Stomach (tissue), 8 donors: ENCODE measurements at regions not wholly inside any gene's neighbourhood (a gene's known extent, or its start where the extent isn't known, plus 50 kb on each side); places are given as distances from the start of the nearest gene placed in this dataset.

Source experiments
- DNase-seq, 2 donors: peaks; one replicate each; pipeline versions ENCODE4 v3.0.0 to v3.0.0-alpha.2; 2013 to 2019
- H3K27ac ChIP-seq, 5 donors: fragments of 200-600 bp in 4 of 5; sonication (generic) in 4 of 5; one replicate each; pipeline ENCODE4 v1.5.1; 2013 to 2019; ENCODE audit warnings: mild to moderate bottlenecking in 1 of 5, moderate library complexity in 1 of 5
- H3K27me3 ChIP-seq, 3 donors: fragments of 200-600 bp; sonication (generic); one replicate each; pipeline ENCODE4 v1.5.1; 2017 to 2019; ENCODE audit warnings: mixed run types in 1 of 3
- H3K36me3 ChIP-seq, 4 donors: fragments of 200-600 bp; sonication (generic); 1 replicate in 3 of 4; 2 replicates in 1 of 4; pipeline ENCODE4 v1.5.1; 2016 to 2019
- H3K4me1 ChIP-seq, 4 donors: fragments of 200-600 bp; sonication (generic); one replicate each; pipeline ENCODE4 v1.5.1; 2016 to 2019
- H3K4me3 ChIP-seq, 4 donors: fragments of 200-600 bp; sonication (generic) in 3 of 4; one replicate each; pipeline ENCODE4 v1.5.1; 2016 to 2019; ENCODE audit warnings: mild to moderate bottlenecking in 1 of 4
- H3K9me3 ChIP-seq, 4 donors: fragments of 200-600 bp; sonication (generic); one replicate each; pipeline ENCODE4 v1.5.1; 2016 to 2019
- EP300 ChIP-seq: sonication (generic); formaldehyde crosslinking; IDR thresholded peaks from one replicate; pipeline ENCODE4 v1.6.1; 2017; ENCODE audit warnings: antibody characterized with exemption
- POLR2A ChIP-seq, 4 donors: fragments of 450-650 bp; IDR thresholded peaks; one replicate each; pipeline ENCODE4 v1.6.1; 2016; ENCODE audit warnings: antibody characterized with exemption in 4 of 4, control low read depth in 2 of 4, mild to moderate bottlenecking in 1 of 4, moderate library complexity in 1 of 4
- POLR2AphosphoS5 ChIP-seq, 3 donors: sonication (generic); formaldehyde crosslinking; IDR thresholded peaks; one replicate each; pipeline ENCODE4 v1.6.1; 2016; ENCODE audit warnings: antibody characterized with exemption in 3 of 3
- whole genome bisulfite sequencing, 5 donors: extraction: QIAGEN DNeasy Blood & Tissue Kit in 3 of 5; methylation state at CpG; one replicate each; pipeline versions ENCODE4 v1.1.5 to v1.1.7; 2013 to 2018; 5-methylcytosine and 5-hydroxymethylcytosine counted together
- intact Hi-C: fragments of 100-400 bp; cut with DNase I; formaldehyde crosslinking; loops from one replicate; pipeline ENCODE4 v1.15.1; 2023; ENCODE audit warnings: low total_unique reads
- TF ChIP-seq, protein P1 (sequence below), 7 experiments: fragments of 450-650 bp in 4 of 7; fragments of 200-600 bp in 3 of 7; sonication (generic) in 3 of 7; IDR thresholded peaks; one replicate each; pipeline ENCODE4 v1.5.1; 2016 to 2019; ENCODE audit warnings: antibody characterized with exemption in 7 of 7, control low read depth in 2 of 7, mild to moderate bottlenecking in 1 of 7
- donor health status: healthy with polysubstance abuse.
- donor health status: Bipolar disorder and iron deficiency.
- donor health status: healthy.

DNA sequence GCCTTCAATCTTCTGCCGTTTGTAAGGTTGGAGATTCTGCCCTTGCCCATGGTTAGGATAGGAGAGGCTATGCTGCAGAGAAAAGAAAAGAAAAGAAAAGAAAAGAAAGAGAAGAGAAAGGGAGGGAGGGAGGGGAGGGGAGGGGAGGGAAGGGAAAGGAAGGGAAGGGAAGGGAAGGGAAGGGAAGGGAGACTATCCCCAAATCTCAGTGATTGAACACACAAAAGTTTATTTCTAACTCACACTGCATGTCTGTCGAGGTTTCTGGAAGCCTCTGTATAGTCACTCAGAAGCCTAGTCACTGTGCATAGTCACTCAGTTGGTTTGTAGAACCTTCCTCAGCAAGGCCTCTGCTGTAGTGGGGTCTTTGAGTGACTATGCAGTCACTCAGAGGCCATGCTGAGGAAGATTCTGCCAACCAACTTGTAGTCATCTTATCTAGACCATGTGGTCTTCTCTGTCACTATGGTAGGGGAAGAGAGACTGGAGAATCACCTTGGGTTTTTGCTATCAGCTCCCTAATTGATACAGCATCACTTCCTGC is 52.3 kb upstream of the ABCC9 start:
- intact Hi-C loops, result loop anchor here (10.0 kb wide), 1 partner anchor 299 kb away; no protein-coding TSS in a partner anchor
- H3K27me3 ChIP-seq, result no peaks in the 10 kb centered on the region

DNA sequence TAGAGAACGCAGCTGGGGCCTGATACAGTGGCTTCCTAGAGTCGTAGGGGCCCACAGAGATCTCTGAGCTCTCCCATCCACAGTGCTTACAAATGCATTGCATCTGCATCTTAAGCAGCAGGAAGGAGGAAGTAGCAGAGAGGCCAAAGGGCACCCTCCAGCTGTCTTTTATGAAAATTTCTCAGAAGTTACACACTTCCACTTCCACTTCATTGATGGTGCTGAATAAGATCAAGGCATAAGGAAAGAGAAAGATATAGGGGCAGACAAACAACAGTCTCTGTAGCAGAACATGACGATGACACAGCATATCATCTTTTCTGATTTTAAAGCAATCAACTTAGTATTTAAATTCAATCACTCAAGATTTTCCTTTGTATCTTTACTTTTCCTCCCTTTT is 51.6 kb upstream of the ABCC9 start:
- intact Hi-C loops, result loop anchor here (10.0 kb wide), 1 partner anchor 298 kb away; no protein-coding TSS in a partner anchor
- no peak for TF ChIP-seq EP300
- no peak for TF ChIP-seq POLR2AphosphoS5 (IDR thresholded peaks at IDR 0.05)
- TF ChIP-seq, protein P1, sequence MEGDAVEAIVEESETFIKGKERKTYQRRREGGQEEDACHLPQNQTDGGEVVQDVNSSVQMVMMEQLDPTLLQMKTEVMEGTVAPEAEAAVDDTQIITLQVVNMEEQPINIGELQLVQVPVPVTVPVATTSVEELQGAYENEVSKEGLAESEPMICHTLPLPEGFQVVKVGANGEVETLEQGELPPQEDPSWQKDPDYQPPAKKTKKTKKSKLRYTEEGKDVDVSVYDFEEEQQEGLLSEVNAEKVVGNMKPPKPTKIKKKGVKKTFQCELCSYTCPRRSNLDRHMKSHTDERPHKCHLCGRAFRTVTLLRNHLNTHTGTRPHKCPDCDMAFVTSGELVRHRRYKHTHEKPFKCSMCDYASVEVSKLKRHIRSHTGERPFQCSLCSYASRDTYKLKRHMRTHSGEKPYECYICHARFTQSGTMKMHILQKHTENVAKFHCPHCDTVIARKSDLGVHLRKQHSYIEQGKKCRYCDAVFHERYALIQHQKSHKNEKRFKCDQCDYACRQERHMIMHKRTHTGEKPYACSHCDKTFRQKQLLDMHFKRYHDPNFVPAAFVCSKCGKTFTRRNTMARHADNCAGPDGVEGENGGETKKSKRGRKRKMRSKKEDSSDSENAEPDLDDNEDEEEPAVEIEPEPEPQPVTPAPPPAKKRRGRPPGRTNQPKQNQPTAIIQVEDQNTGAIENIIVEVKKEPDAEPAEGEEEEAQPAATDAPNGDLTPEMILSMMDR (IDR thresholded peaks at IDR 0.05), result no peak
- no peak for TF ChIP-seq POLR2A (IDR thresholded peaks at IDR 0.05)
- 54 to 81% (median 61%) methylated on average over 3 of the region's 3 CpGs for WGBS, 5 donors

More for the DNA sequence above, 52.3 kb upstream of the ABCC9 start:
- no peak overlapping the region for H3K27ac ChIP-seq
- H3K4me3 ChIP-seq, result no peak overlapping the region
- WGBS, 5 donors, result 79 to 89% (median 88%) methylated on average over 2 of the region's 2 CpGs
- H3K9me3 ChIP-seq, result no peaks in the 10 kb centered on the region
- no peak for TF ChIP-seq POLR2AphosphoS5 (IDR thresholded peaks at IDR 0.05)
- TF ChIP-seq, protein P1 (IDR thresholded peaks at IDR 0.05), result no peak
- no peaks in the 10 kb centered on the region for H3K4me1 ChIP-seq
- H3K36me3 ChIP-seq, result no peaks in the 10 kb centered on the region
- DNase-seq, result no peak

DNA sequence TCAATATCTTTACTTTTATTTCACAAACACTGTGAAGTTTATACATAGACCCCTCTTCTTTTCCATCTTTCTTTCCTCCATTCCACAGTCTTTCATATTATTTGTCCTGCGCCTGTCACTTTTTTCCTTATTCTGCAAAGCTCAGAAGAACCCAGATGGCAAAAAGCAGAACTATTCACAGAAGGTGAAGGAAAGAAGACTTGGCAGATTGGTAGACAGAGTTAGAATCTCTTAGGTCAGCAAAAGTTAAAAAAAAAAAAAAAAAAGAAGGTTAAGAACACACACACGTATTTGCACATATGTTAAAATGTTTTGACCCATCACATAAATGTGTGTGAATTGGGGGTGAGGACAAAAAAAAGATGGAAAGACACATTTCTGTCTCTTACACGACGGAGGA is 50.3 kb upstream of the ABCC9 start:
- Histone ChIP-seq H3K27ac (no peak overlapping the region), H3K9me3 (no peaks in the 10 kb centered on the region), H3K4me3 (no peak overlapping the region), H3K36me3 (no peaks in the 10 kb centered on the region), H3K4me1 (no peaks in the 10 kb centered on the region), H3K27me3 (no peaks in the 10 kb centered on the region)
- intact Hi-C loops, result loop anchor here (10.0 kb wide), 1 partner anchor 297 kb away; no protein-coding TSS in a partner anchor
- TF ChIP-seq EP300 (no peak), POLR2AphosphoS5 (IDR thresholded peaks at IDR 0.05) (no peak), POLR2A (IDR thresholded peaks at IDR 0.05) (no peak)
- TF ChIP-seq, protein P1 (IDR thresholded peaks at IDR 0.05), result no peak
- DNase-seq, result no peak
- 66 to 77% (median 75%) methylated on average over 4 of the region's 4 CpGs for WGBS, 5 donors

More for the DNA sequence above, 51.6 kb upstream of the ABCC9 start:
- H3K4me1 ChIP-seq, result no peaks in the 10 kb centered on the region
- H3K36me3 ChIP-seq, result no peaks in the 10 kb centered on the region
- no peak overlapping the region for H3K27ac ChIP-seq
- no peak overlapping the region for H3K4me3 ChIP-seq
- H3K27me3 ChIP-seq, result no peaks in the 10 kb centered on the region
- no peaks in the 10 kb centered on the region for H3K9me3 ChIP-seq
- peak in 1 of 2 donors; percentile 45 for DNase-seq
